SK-N-MC (cell line): ENCODE measurements at regions not wholly inside any gene's neighbourhood (a gene's known extent, or its start where the extent isn't known, plus 50 kb on each side); places are given as distances from the start of the nearest gene placed in this dataset.

ENCODE experiments used
- EZH2 ChIP-seq: fragments of 200-600 bp; sonication (generic); IDR thresholded peaks from one replicate; pipeline ENCODE4 v1.6.1; 2017; ENCODE audit warnings: antibody characterized with exemption
- POLR2AphosphoS5 ChIP-seq: IDR thresholded peaks from 2 replicates; pipeline ENCODE4 v1.6.1; 2012; ENCODE audit warnings: mild to moderate bottlenecking, low read depth, low read length, borderline replicate concordance

- TF ChIP-seq POLR2AphosphoS5 (no peak), EZH2 (no peak)
Observed at GRCh38 chr10:30550967-30551815, 78.4 kb downstream of the LYZL2 start.
